GM18858 (cell line): ENCODE measurements at regions not wholly inside any gene's neighbourhood (a gene's known extent, or its start where the extent isn't known, plus 50 kb on each side); places are given as distances from the start of the nearest gene placed in this dataset.
"Not testable (repeated sequence)": the region's sequence is repeated elsewhere in the genome, so short reads cannot be mapped to it uniquely, and the experiment has no call there.

Experiments
- ATAC-seq: cut with Tn5 transposase; IDR thresholded peaks from one replicate; pipeline ENCODE4 v1.9.1; 2021; ENCODE audit not compliant: unreplicated experiment

- ATAC-seq: no peak
Observed at GRCh38 chr5:122599000-122599399, 175.9 kb upstream of the SNX2 start.

GRCh38 chr5:122600924-122601323 is 174.0 kb upstream of the SNX2 start:
- ATAC-seq: no peak

- no peak for ATAC-seq
Observed at GRCh38 chr5:122602700-122603099, 172.2 kb upstream of the SNX2 start.

- no peak for ATAC-seq
Observed at GRCh38 chr5:122605236-122605635, 169.6 kb upstream of the SNX2 start.

DNA sequence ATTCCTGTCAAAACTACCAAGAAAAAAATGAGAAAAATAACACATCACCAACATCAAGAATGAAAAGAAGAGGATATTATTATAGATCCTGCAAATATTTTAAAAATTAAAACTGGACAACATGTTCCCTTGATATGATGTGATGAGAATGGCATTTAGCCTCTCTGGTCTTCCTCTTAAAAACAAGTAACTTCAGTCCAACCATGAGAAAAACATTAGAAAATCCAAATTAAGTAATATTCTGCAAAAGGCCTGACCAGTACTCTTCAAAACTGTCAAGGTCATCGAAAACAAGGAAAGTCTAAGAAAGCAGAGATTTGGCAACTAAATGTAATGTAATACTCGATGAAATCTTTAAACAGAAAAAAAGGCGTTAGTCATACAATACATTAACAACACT is 167.1 kb upstream of the SNX2 start:
- ATAC-seq: no peak

DNA sequence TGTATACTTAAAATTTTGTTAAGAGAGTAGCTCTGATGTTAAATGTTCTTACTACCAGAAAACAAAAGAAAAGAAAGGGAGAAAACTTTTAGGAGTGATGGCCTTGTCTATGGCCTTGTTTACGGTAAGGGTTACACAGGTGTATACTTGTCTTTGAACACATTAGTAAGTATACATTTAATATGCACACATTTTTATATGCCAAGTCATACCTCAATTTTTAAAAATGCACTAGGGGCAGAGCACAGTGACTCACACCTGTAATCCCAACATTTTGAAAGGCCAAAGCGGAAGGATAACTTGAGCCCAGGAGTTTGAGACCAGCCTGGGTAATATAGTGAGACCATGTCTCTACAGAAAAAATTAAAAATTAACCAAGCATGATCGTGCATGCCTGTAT is 166.7 kb upstream of the SNX2 start:
- ATAC-seq: no peak

- no peak for ATAC-seq
Observed at GRCh38 chr5:122611406-122611805, 163.5 kb upstream of the SNX2 start.

- ATAC-seq: no peak
Observed at GRCh38 chr5:122612901-122613300, 162.0 kb upstream of the SNX2 start.

GRCh38 chr5:122615146-122615545 is 159.7 kb upstream of the SNX2 start:
- ATAC-seq: no peak

DNA sequence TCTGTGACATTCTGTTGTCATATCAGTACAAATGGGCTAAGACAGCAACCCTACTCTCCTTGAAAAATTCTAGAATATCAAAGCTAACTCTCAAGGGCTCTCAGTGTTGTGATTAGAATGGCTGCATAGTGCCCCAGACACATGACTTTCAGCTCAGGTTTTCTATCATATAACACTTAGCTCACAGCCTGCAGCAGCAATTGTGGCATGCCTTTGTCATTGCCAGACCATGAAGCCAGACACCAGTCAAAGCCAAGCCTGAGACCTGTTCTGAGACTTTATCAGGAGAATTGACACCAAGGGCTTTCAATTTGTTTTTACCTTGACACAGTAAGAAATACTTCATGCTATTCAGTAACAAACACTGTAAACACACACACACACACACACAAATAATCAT is 159.0 kb upstream of the SNX2 start:
- ATAC-seq: no peak

DNA sequence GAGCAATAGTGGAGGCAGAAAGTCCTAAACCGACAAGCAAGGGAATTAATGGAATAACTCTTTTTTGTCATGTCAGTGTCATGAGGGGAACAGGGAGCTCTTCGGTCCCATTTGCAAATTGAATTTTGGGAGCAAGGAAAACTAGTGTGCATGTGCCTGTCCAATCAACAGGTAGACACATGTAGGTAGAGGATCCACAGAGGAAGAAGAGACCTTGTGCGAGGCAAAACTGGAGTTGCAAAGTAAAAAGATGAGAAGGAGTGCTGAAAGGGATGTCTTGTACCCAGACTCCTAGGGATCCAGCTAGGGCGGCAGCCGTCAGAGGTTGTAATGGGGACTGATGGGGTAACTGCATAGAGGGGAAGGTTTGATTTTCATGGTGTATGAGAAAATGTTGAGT is 156.8 kb upstream of the SNX2 start:
- not testable (repeated sequence) for ATAC-seq

GRCh38 chr5:122620768-122621167 is 154.1 kb upstream of the SNX2 start:
- not testable (repeated sequence) for ATAC-seq

DNA sequence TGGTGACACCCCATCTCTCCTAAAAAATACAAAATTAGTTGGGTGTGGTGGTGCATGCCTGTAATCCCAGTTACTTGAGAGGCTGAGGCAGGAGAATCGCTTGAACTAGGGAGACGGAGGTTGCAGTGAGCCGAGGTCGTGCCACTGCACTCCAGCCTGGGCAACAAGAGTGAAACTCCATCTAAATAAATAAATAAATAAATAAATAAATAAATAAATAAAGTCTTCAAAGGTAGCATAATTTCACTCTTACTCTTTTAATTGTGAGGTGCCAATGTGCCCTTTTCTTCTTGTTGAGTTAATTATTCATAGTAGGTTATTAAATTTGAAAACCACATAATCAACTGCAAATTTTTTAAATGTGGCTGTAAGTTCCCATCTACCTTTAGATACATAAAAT is 146.2 kb upstream of the SNX2 start:
- not testable (repeated sequence) for ATAC-seq

GRCh38 chr5:122629121-122629677 is 145.7 kb upstream of the SNX2 start:
- no peak for ATAC-seq

DNA sequence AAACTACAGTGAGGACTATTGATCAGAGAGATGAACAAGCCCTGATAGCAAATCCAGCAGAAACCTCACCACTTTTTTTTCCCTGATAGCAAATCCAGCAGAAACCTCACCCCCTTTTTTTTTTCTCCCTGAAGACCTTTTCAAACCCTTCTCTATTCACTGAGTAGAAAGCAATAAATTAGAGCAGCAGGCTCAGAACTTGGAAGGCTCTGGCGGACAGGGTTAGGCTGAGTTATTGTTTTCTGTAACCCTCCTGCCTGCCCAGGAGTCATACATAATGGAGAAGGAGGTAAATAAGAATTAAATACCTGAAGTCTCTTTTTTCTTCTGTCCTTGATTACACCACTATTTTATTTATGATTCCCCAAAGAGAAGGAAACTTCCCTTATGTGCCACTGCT is 136.3 kb upstream of the SNX2 start:
- no peak for ATAC-seq

DNA sequence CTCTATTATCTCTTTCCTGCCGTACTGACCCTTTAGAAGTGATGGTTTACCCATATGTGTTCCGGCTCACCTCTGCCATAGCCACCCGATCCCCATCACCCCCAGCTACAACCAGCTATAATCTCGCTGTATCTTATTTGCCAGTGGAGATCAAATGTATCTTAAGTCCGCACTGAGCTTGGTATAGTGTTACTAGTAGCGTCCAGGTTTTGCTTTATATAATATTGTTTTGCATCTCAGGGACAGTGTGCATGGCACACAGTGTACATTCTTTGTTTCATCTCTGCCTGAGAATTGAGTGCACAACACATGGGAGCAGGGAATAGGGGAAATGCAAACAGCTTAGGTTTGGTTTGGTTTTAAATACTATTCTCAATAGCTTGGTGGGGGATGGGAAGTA is 135.8 kb upstream of the SNX2 start:
- ATAC-seq: no peak

GRCh38 chr5:122639864-122640263 is 135.0 kb upstream of the SNX2 start:
- ATAC-seq: no peak

GRCh38 chr5:122649080-122649479 is 125.8 kb upstream of the SNX2 start:
- no peak for ATAC-seq

- ATAC-seq: no peak
Observed at GRCh38 chr5:122653087-122654017, 121.5 kb upstream of the SNX2 start.

- ATAC-seq: no peak
Observed at GRCh38 chr5:122656160-122656559, 118.7 kb upstream of the SNX2 start.

DNA sequence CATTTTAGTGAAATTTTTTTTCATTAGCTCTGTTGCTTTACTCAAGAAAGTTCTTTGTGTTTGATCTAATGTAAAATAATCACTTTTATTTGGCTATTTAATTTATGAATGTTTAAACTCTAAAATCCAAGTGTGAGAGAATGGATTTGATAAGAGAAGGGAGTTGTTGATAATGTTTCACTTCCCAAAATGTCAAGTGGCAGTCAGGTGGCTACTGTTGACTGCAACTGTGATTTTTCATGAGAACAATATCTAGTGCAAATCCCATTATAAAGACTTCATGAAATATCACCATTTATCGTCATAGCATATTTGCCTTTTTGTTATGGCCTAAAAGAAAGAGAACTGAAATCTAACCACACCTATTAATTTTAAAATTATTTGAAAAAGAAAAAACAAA is 118.3 kb upstream of the SNX2 start:
- ATAC-seq: no peak

GRCh38 chr5:122661496-122662180 is 113.2 kb upstream of the SNX2 start:
- ATAC-seq: no peak
